ENCODE measurements at regions not wholly inside any gene's neighbourhood (a gene's known extent, or its start where the extent isn't known, plus 50 kb on each side); places are given as distances from the start of the nearest gene placed in this dataset.
"Not testable (repeated sequence)": the region's sequence is repeated elsewhere in the genome, so short reads cannot be mapped to it uniquely, and the experiment has no call there.

DNA sequence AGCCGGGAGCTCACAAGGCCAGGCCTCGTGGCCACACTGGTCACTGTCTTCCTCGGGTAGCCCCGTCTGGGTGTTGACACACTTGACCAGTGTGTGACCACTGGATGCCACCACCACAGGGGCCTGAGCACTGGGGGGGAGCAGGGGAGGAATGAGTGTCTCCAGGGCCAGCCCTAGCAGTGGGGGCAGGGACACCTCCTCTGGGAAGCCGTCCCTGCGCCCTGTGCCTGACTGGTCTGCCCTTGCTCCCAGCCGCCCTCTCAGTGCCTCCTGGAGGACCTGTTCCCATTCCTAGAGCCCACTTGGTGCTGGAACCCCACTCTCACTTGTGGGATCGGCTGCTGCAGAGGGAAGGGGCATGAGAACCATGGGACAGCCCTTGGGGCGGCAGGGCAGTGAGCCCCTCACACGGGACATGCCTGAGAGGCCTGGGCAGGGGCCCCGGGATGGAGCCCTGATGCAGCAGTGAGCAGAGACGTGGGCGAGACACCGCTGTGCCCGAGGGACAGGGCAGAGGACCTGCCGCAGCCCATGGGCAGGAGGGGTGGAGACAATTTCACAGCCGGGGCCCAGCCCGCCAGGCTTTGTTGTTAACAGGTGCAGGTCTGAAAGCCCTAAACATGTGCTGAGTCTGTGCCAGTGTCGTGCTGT lies 121.7 kb upstream of the AKAP13 start:
- H3K36me3 ChIP-seq (ENCODE audit: control insufficient read depth in 4 of 4, insufficient read depth in 3 of 4, low read depth in 1 of 4, low read length in 3 of 4); H3K9ac ChIP-seq (ENCODE audit: low read depth in 1 of 2, low read length in 2 of 2); H3K27ac ChIP-seq (ENCODE audit: low read depth in 1 of 2, low read length in 2 of 2); H3K9me3 ChIP-seq (ENCODE audit: control insufficient read depth in 4 of 4, low read length in 3 of 4); H3K4me1 ChIP-seq (ENCODE audit: control insufficient read depth in 4 of 4, insufficient read depth in 4 of 4, low read length in 3 of 4); H3K4me3 ChIP-seq (ENCODE audit: low read depth in 1 of 3, low read length in 3 of 3); DNase-seq (ENCODE audit: low spot score); H3K27me3 ChIP-seq (ENCODE audit: control insufficient read depth in 4 of 4, insufficient read depth in 4 of 4, low read length in 3 of 4): not testable (repeated sequence)
- 90% methylated on average over 11 of the region's 19 CpGs for WGBS

GRCh38 chr15:85260526-85260925 lies 119.9 kb upstream of the AKAP13 start:
- H3K27me3 ChIP-seq (ENCODE audit: control insufficient read depth in 4 of 4, insufficient read depth in 4 of 4, low read length in 3 of 4); H3K4me3 ChIP-seq (ENCODE audit: low read depth in 1 of 3, low read length in 3 of 3); H3K4me1 ChIP-seq (ENCODE audit: control insufficient read depth in 4 of 4, insufficient read depth in 4 of 4, low read length in 3 of 4); H3K9ac ChIP-seq (ENCODE audit: low read depth in 1 of 2, low read length in 2 of 2); H3K9me3 ChIP-seq (ENCODE audit: control insufficient read depth in 4 of 4, low read length in 3 of 4); DNase-seq (ENCODE audit: low spot score); H3K27ac ChIP-seq (ENCODE audit: low read depth in 1 of 2, low read length in 2 of 2); H3K36me3 ChIP-seq (ENCODE audit: control insufficient read depth in 4 of 4, insufficient read depth in 3 of 4, low read depth in 1 of 4, low read length in 3 of 4): not testable (repeated sequence)
- 36% methylated on average over 13 of the region's 17 CpGs for WGBS

DNA sequence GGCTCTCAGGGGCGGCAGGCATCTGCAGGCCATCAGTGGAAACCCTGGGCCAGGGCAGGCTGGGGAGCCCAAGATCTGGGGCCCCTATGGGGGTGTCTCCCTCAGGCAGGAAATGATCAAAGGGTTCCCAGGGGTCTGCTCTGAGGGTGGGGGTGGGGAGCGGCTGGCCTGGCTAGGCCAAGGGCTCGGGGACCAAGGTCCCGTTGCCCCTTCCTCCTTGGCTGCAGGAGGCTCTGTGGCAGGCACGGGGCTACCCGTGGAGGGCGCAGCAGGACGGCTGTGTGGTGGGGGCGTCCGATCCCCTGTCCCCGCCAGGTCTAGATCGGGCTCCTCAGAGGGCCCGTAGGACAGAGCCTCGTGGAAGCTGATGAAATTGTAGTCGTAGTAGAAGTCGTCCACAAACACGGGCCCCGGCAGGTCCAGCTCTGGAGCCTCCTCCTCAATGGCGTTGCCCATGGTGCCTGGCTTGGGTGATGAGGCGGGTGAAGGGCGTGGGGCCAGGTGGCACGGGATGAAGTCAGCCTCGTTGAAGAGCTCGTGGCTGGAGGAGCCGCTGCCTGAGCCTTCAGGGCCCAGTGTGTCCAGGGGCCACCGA lies 117.8 kb upstream of the AKAP13 start:
- DNase-seq (ENCODE audit: low spot score); H3K9ac ChIP-seq (ENCODE audit: low read depth in 1 of 2, low read length in 2 of 2); H3K36me3 ChIP-seq (ENCODE audit: control insufficient read depth in 4 of 4, insufficient read depth in 3 of 4, low read depth in 1 of 4, low read length in 3 of 4); H3K27ac ChIP-seq (ENCODE audit: low read depth in 1 of 2, low read length in 2 of 2); H3K4me1 ChIP-seq (ENCODE audit: control insufficient read depth in 4 of 4, insufficient read depth in 4 of 4, low read length in 3 of 4); H3K27me3 ChIP-seq (ENCODE audit: control insufficient read depth in 4 of 4, insufficient read depth in 4 of 4, low read length in 3 of 4); H3K9me3 ChIP-seq (ENCODE audit: control insufficient read depth in 4 of 4, low read length in 3 of 4); H3K4me3 ChIP-seq (ENCODE audit: low read depth in 1 of 3, low read length in 3 of 3): not testable (repeated sequence)
- 82% methylated on average over 26 of the region's 26 CpGs for WGBS

DNA sequence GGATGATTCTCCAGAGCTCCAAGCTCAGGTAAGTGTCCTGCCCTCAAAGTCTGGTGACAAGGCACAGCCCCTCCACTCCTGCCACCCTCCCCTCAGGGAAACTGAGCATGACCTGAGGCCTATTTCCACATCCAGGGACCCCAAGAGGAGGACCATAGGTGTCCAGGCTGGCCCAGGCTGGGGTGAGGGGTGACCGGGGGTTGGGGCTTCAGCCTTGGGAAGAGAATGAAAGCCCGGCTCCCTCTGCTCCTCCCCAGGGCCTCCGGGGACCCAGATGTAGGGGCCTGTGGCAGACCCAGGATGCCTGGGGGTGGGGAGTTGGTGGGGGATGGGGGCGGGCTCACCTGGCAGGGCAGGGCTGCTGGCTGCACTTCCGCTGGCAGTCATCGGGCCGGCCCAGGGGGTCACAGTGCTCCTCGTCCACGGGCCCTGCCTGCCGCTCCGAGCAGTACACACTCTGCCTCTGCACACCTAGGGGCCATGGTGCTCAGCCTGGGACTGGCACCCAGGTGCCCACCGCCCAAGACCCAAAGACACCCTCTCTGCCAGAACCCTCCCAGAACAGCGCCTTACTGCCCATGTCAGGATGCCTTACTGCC lies 116.5 kb upstream of the AKAP13 start:
- H3K36me3 ChIP-seq (ENCODE audit: control insufficient read depth in 4 of 4, insufficient read depth in 3 of 4, low read depth in 1 of 4, low read length in 3 of 4); H3K27ac ChIP-seq (ENCODE audit: low read depth in 1 of 2, low read length in 2 of 2); DNase-seq (ENCODE audit: low spot score); H3K4me1 ChIP-seq (ENCODE audit: control insufficient read depth in 4 of 4, insufficient read depth in 4 of 4, low read length in 3 of 4); H3K4me3 ChIP-seq (ENCODE audit: low read depth in 1 of 3, low read length in 3 of 3); H3K9ac ChIP-seq (ENCODE audit: low read depth in 1 of 2, low read length in 2 of 2); H3K9me3 ChIP-seq (ENCODE audit: control insufficient read depth in 4 of 4, low read length in 3 of 4); H3K27me3 ChIP-seq (ENCODE audit: control insufficient read depth in 4 of 4, insufficient read depth in 4 of 4, low read length in 3 of 4): not testable (repeated sequence)
- WGBS: 90% methylated on average over 13 of the region's 13 CpGs

GRCh38 chr15:85264614-85265190 lies 115.7 kb upstream of the AKAP13 start:
- WGBS: 79% methylated on average over 14 of the region's 14 CpGs
- not testable (repeated sequence) for H3K27ac ChIP-seq (ENCODE audit: low read depth in 1 of 2, low read length in 2 of 2); DNase-seq (ENCODE audit: low spot score); H3K4me1 ChIP-seq (ENCODE audit: control insufficient read depth in 4 of 4, insufficient read depth in 4 of 4, low read length in 3 of 4); H3K9ac ChIP-seq (ENCODE audit: low read depth in 1 of 2, low read length in 2 of 2); H3K27me3 ChIP-seq (ENCODE audit: control insufficient read depth in 4 of 4, insufficient read depth in 4 of 4, low read length in 3 of 4); H3K4me3 ChIP-seq (ENCODE audit: low read depth in 1 of 3, low read length in 3 of 3); H3K36me3 ChIP-seq (ENCODE audit: control insufficient read depth in 4 of 4, insufficient read depth in 3 of 4, low read depth in 1 of 4, low read length in 3 of 4); H3K9me3 ChIP-seq (ENCODE audit: control insufficient read depth in 4 of 4, low read length in 3 of 4)

- H3K4me1 ChIP-seq (ENCODE audit: control insufficient read depth in 4 of 4, insufficient read depth in 4 of 4, low read length in 3 of 4); H3K27me3 ChIP-seq (ENCODE audit: control insufficient read depth in 4 of 4, insufficient read depth in 4 of 4, low read length in 3 of 4); H3K4me3 ChIP-seq (ENCODE audit: low read depth in 1 of 3, low read length in 3 of 3); H3K9ac ChIP-seq (ENCODE audit: low read depth in 1 of 2, low read length in 2 of 2); H3K36me3 ChIP-seq (ENCODE audit: control insufficient read depth in 4 of 4, insufficient read depth in 3 of 4, low read depth in 1 of 4, low read length in 3 of 4); H3K27ac ChIP-seq (ENCODE audit: low read depth in 1 of 2, low read length in 2 of 2); H3K9me3 ChIP-seq (ENCODE audit: control insufficient read depth in 4 of 4, low read length in 3 of 4); DNase-seq (ENCODE audit: low spot score): not testable (repeated sequence)
- 92% methylated on average over 12 of the region's 24 CpGs for WGBS
Observed at GRCh38 chr15:85267158-85267857, 113.1 kb upstream of the AKAP13 start.
